ENCODE measurements at regions not wholly inside any gene's neighbourhood (a gene's known extent, or its start where the extent isn't known, plus 50 kb on each side); places are given as distances from the start of the nearest gene placed in this dataset.

- H3K27me3 ChIP-seq (ENCODE audit: insufficient read depth, poor library complexity, severe bottlenecking) = no peaks in the 10 kb centered on the region
- no peak for DNase-seq (ENCODE audit: low read depth in 1 of 2, low spot score in 1 of 2)
- H3K4me3 ChIP-seq (replicated peaks; ENCODE audit: insufficient read depth, low read length) = no peak overlapping the region
- TF ChIP-seq POLR2AphosphoS5 (IDR thresholded peaks at IDR 0.05; ENCODE audit: low read depth) (no peak), CTCF (IDR thresholded peaks at IDR 0.05; ENCODE audit: insufficient read depth, low read length) (no peak), REST (IDR thresholded peaks at IDR 0.05; ENCODE audit: insufficient replicate concordance, low read depth) (no peak)
- H3K27ac ChIP-seq (replicated peaks) = no peak overlapping the region
These were observed 68.4 kb upstream of the DPYD start for GRCh38 chr1:97989094-97989680.

GRCh38 chr1:97986041-97987005 is 65.5 kb upstream of the DPYD start:
- Histone ChIP-seq H3K27ac (replicated peaks) (no peak overlapping the region), H3K27me3 (ENCODE audit: insufficient read depth, poor library complexity, severe bottlenecking) (no peaks in the 10 kb centered on the region), H3K4me3 (replicated peaks; ENCODE audit: insufficient read depth, low read length) (no peak overlapping the region)
- DNase-seq (ENCODE audit: low read depth in 1 of 2, low spot score in 1 of 2) = no peak
- no peak for TF ChIP-seq GABPA (IDR thresholded peaks at IDR 0.05; ENCODE audit: low read depth)

- Histone ChIP-seq H3K4me3 (replicated peaks; ENCODE audit: insufficient read depth, low read length) (no peak overlapping the region), H3K27ac (replicated peaks) (no peak overlapping the region), H3K27me3 (ENCODE audit: insufficient read depth, poor library complexity, severe bottlenecking) (no peaks in the 10 kb centered on the region)
- DNase-seq (ENCODE audit: low read depth in 1 of 2, low spot score in 1 of 2) = no peak
- no peak for TF ChIP-seq GABPA (IDR thresholded peaks at IDR 0.05; ENCODE audit: low read depth)
- no peak for TF ChIP-seq CTCF (IDR thresholded peaks at IDR 0.05; ENCODE audit: insufficient read depth, low read length)
- no peak for TF ChIP-seq REST (IDR thresholded peaks at IDR 0.05; ENCODE audit: insufficient replicate concordance, low read depth)
- no peak for TF ChIP-seq POLR2AphosphoS5 (IDR thresholded peaks at IDR 0.05; ENCODE audit: low read depth)
- TF ChIP-seq SPI1 (IDR thresholded peaks at IDR 0.05; ENCODE audit: borderline replicate concordance, low read depth) = no peak
These were observed 62.3 kb upstream of the DPYD start for GRCh38 chr1:97983126-97983525.

GRCh38 chr1:97980530-97980929 is 59.7 kb upstream of the DPYD start:
- Histone ChIP-seq H3K27ac (replicated peaks) (no peak overlapping the region), H3K27me3 (ENCODE audit: insufficient read depth, poor library complexity, severe bottlenecking) (no peaks in the 10 kb centered on the region), H3K4me3 (replicated peaks; ENCODE audit: insufficient read depth, low read length) (no peak overlapping the region)
- DNase-seq (ENCODE audit: low read depth in 1 of 2, low spot score in 1 of 2) = no peak
- TF ChIP-seq GABPA (IDR thresholded peaks at IDR 0.05; ENCODE audit: low read depth) (no peak), POLR2AphosphoS5 (IDR thresholded peaks at IDR 0.05; ENCODE audit: low read depth) (no peak), REST (IDR thresholded peaks at IDR 0.05; ENCODE audit: insufficient replicate concordance, low read depth) (no peak), SPI1 (IDR thresholded peaks at IDR 0.05; ENCODE audit: borderline replicate concordance, low read depth) (no peak), CTCF (IDR thresholded peaks at IDR 0.05; ENCODE audit: insufficient read depth, low read length) (no peak)
